ENCODE measurements at regions not wholly inside any gene's neighbourhood (a gene's known extent, or its start where the extent isn't known, plus 50 kb on each side); places are given as distances from the start of the nearest gene placed in this dataset.

GRCh38 chr14:71361336-71361735 is 454.1 kb downstream of the PCNX1 start:
- H3K4me3 ChIP-seq (replicated peaks; ENCODE audit: low read depth, low read length) = no peak overlapping the region
- TF ChIP-seq CTCF (IDR thresholded peaks at IDR 0.05; ENCODE audit: low read depth, low read length, missing control alignments) = no peak
- no peak for DNase-seq (ENCODE audit: extremely low read depth, low read depth)

GRCh38 chr14:71361874-71362273 is 454.6 kb downstream of the PCNX1 start:
- H3K4me3 ChIP-seq (replicated peaks; ENCODE audit: low read depth, low read length) = no peak overlapping the region
- DNase-seq (ENCODE audit: extremely low read depth, low read depth) = no peak
- no peak for TF ChIP-seq CTCF (IDR thresholded peaks at IDR 0.05; ENCODE audit: low read depth, low read length, missing control alignments)

- H3K4me3 ChIP-seq (replicated peaks; ENCODE audit: low read depth, low read length) = no peak overlapping the region
- TF ChIP-seq CTCF (IDR thresholded peaks at IDR 0.05; ENCODE audit: low read depth, low read length, missing control alignments) = no peak
- no peak for DNase-seq (ENCODE audit: extremely low read depth, low read depth)
These were observed 455.0 kb downstream of the PCNX1 start for GRCh38 chr14:71362282-71362681.

- no peak overlapping the region for H3K4me3 ChIP-seq (replicated peaks; ENCODE audit: low read depth, low read length)
- no peak for DNase-seq (ENCODE audit: extremely low read depth, low read depth)
- TF ChIP-seq CTCF (IDR thresholded peaks at IDR 0.05; ENCODE audit: low read depth, low read length, missing control alignments) = no peak
These were observed 455.8 kb downstream of the PCNX1 start for GRCh38 chr14:71362920-71363584.

GRCh38 chr14:71363946-71364925 is 457.0 kb downstream of the PCNX1 start:
- no peak overlapping the region for H3K4me3 ChIP-seq (replicated peaks; ENCODE audit: low read depth, low read length)
- no peak for DNase-seq (ENCODE audit: extremely low read depth, low read depth)
- TF ChIP-seq CTCF (IDR thresholded peaks at IDR 0.05; ENCODE audit: low read depth, low read length, missing control alignments) = no peak

- no peak for TF ChIP-seq CTCF (IDR thresholded peaks at IDR 0.05; ENCODE audit: low read depth, low read length, missing control alignments)
- H3K4me3 ChIP-seq (replicated peaks; ENCODE audit: low read depth, low read length) = no peak overlapping the region
- no peak for DNase-seq (ENCODE audit: extremely low read depth, low read depth)
These were observed 458.1 kb downstream of the PCNX1 start for GRCh38 chr14:71365361-71365760.

All from HFF-Myc (cell line).